ENCODE measurements at regions not wholly inside any gene's neighbourhood (a gene's known extent, or its start where the extent isn't known, plus 50 kb on each side); places are given as distances from the start of the nearest gene placed in this dataset.

DNA sequence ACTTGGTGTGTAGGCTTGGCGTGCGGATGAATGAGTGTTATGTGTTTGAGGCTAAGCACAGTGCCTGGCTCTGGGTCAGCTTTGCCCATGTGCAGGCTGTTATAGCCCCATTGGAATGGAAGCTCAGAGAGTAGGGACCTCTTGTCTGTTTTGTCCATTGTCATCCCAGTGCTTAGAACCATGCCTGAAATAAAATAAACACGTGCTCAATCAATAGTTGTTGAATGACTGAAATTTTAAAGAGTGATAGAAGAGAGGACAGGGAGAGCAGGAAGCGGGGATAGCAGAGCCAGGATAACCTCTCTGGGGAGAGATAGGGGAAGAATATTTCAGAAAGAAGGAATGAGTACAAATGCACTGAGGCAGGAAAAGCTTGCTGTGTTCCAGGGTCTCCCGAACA is 263.9 kb downstream of the HIVEP2 start:
- no peak for DNase-seq (ENCODE audit: low read depth, low spot score)

DNA sequence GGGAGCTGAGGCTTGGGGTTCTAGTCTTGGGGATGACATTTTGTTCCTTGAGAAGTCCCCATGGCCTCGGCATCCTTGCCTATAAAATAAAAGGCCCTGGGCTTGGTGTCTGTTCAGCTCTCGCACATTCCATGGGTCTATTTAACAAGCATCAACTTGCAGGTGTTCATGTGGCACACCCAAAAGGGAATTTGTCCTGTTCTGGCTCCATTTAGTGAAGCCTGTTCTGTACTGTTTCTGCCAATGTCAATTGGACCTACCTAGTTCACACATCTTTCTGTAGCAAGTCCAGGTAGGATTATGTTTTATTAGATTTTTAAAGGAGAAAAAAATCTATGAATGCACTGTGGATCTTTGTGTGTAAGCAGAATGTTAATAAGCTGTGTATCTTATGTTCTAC is 262.0 kb downstream of the HIVEP2 start:
- no peak for DNase-seq (ENCODE audit: low read depth, low spot score)

DNA sequence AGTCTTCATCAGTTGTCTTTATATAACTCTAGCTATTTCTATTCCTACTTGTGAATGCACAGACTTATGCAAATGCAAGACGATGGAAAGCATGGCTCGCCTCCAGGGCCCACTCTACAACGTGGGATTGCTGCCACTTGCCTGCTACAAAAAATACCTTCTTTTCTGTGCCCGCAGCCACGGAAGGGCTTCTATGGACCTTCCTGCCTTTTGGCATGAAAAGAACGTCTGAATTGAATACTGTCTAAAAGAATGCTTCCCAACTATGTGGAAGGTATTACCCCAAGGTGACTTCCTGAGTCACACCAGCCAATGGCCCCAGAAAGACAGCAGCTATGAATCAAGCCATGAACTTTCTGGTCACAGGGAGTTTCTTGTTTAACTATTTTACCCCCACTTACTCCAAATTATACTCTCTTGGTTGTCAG is 261.2 kb downstream of the HIVEP2 start:
- DNase-seq (ENCODE audit: low read depth, low spot score) = no peak

DNA sequence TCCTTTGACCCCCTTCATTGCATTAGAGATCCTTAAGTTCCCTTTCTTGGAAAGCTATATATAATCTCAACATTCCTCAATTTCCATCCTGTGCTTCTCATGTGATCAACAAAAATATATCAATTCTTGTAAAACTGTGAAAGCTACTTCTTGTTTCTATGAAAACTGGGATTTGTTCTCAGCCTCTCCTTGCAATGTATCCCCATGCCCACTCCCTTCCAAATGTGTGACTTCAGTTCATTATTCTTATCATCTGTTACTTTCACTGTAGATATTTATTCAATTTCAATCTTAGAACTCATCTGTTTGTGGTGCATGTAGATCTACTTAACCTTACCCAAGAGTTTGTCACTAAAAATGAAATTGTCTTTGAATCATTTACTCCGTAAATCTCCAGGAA is 260.6 kb downstream of the HIVEP2 start:
- no peak for DNase-seq (ENCODE audit: low read depth, low spot score)

DNA sequence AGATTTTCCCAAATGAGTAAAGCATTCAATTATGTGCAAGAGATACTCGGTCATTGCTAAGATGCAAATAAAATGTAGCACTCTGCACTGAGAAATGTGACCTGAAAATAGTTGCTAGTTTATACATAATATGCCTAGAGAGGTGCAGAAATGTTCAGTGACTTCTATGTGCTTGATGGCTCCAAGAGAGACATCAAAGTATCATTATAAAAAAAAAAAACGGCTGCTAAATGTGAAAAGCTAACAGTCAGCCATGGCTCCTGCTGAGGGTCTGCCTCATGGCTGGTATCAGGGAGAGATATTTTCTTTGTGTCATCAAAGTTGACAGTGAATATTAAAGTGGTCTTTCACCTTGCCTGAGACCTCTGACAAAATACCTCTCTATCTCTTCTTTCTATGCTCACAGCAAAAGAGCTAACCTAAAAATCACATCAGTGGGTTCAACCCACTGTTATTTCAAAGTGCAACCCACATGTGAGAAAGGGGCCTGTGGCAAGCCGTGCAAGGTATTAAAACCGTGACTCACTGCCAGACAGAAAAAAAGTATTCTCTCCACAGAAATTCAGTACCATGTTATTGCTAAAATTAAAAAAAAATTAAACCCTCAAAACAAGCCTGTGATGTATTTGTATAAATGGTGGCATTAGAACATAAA is 259.0 kb downstream of the HIVEP2 start:
- DNase-seq (ENCODE audit: low read depth, low spot score) = no peak

DNA sequence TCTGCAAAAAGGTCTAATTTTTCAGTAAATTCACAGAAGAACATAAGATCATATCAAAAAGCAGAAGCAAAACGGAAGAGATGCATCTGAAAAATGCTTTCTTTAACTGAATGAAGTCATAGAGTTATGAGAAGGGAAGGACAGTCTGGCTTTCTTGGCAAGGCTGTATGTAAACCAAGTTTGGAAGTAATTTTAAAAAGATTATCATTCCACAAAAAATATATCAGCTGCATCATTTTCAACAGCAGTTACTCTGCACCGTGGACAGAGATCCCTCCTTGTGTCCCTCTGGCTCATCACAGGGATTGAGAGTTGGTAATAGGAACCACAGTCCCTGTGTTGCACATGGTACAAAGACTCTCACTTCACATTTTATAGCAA is 258.5 kb downstream of the HIVEP2 start:
- DNase-seq (ENCODE audit: low read depth, low spot score) = no peak

DNA sequence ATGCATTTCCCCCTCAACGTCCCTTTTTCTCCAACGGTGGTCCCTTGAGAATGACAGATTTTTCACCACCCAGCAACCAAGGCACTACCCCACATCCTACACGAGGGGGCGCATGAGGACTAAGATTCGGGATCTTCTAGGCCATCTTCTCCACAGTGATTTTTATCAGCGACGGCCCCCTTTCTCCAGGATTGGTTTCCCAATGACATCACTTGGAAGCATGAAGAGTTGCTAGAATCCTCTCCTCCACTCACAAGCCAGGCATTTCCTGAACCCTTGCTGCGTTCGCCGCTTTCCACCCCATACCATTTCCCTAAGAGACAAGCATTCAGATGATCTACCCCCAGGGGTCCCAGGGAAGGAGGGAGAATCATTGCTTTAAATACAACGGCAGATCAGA is 252.0 kb downstream of the HIVEP2 start:
- peak; percentile 85 for DNase-seq (ENCODE audit: low read depth, low spot score)

DNA sequence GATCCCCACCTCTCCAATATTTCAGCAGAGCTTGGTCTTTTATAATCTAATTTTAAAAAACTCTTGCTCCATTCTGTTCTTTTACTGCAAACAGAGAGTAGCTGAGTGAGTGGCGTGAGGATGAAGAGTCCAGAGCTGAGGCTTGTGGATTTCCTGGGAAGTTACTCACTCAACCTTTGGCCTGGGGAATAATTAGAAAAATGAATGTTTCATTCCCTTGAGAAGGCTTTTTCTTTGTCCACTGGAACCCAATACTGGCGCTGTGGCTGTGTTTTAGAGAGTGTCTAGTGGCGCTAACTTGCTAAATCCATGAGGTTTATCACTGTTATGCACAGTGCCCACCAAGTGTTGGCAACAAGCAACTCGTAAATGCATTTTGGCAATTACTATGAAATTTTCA is 251.5 kb downstream of the HIVEP2 start:
- peak; percentile 37 for DNase-seq (ENCODE audit: low read depth, low spot score)

DNA sequence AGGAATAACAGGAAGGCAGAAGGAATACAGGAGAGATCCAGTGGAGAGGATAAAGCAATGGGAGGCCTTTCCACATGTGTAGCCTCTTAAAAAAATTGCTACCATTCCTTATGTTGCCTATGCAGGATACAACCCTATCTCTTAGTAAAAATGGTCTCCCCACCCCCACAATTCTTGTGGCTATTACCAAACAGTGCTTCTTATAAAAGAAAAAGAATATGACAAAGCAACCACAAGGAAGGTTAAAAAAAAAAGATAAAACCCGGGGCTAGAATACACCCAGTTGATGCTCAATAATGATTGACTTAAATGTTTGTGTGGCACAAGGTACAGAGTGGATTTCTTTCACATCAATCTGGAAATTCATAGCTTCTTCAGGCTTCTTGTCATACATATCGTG is 250.9 kb downstream of the HIVEP2 start:
- peak; percentile 17 for DNase-seq (ENCODE audit: low read depth, low spot score)

DNA sequence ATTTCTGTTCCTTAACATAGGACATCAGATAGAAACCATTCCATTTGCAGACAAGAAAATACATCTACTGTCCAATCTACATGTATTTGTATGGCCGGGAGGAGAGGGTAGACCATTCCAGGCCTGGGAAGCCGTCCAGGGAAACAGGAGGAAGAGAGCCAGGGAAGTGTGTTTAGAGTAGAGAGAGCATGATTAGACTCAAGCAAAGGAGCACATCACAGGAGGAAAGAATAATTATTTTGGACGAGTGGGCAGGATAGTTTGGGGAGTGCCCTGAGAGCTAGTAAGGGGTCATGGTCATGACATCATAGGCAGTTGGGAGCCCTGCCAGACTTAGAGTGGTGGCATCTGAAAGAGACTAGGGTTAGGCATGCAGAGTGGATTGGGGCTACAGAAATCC is 250.0 kb downstream of the HIVEP2 start:
- no peak for DNase-seq (ENCODE audit: low read depth, low spot score)

DNA sequence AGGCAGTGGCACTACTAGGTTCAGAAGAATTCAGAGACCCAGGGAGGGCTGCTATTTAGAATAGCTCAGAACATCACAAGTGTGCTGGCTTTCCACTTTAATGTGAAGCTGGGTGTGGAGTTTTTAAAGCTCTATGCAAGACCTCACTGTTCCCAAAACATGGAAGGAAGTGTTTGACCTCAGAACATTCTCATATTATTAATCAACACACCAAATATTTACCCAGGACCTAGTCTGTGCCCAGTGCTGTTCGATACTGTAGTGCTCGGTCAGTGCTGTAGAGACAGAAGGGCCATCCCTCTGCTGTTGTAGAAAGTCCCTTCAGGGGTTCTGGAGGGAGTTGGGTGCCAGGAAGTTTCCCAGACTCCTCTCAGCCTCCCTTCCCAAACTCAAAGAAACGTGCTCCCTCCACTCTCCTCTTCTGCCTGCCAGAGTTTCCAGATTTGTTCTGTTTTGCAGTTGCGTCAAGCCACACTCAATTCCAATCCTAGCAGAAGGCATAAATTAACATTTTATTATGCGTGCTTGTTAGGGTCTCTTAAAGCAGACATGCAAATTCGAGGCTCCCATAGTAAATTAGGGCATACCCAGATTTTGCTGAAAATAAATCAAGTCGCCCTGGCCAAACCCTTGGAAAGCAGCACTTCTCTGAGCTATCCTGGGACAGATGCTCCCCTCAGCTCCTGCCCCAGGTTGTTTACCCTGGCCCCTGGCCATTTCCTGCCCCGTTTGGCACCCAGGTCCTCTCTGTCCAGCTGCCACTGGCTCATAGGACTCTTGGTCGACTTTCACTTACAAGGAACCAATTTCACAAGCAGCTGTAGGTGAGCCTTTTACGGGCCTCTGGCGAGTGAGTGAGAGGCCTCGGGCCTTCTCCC is 248.6 kb downstream of the HIVEP2 start:
- no peak for DNase-seq (ENCODE audit: low read depth, low spot score)

DNA sequence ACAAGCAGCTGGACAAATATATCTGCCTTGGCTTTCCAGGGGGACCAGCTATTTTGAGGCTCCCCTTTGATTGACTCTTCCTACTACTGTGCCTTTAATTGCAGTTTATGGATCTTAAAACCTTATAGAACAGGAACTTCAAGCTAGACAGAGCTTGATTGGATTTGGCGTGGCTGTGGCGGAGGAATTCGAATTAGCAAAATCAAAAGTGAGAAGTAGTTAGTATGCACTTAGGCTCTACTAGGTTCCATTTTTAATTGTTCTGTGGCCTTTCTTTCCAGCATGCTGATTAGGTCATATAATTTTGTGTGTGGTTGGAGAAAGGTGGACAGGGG is 248.0 kb downstream of the HIVEP2 start:
- no peak for DNase-seq (ENCODE audit: low read depth, low spot score)

DNA sequence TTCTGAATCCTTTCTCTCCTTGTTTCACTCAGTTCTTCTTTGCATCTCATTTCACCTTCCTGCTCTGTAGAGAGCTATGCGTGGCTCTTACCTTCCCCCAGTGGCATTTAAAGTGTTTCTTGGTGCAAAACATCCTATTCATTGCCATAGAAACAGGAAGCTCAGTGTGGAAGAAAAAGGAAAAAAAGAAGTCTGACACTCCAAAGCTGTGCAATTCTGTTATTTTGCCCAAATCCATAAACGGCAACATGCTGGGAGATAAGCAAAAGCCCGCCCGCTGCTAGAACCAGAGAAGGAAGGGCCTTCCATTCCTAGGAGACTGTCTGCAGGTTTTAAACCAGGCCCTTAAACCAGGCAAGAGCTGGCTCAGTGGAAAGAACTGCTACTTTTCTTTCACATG is 247.1 kb downstream of the HIVEP2 start:
- no peak for DNase-seq (ENCODE audit: low read depth, low spot score)

DNA sequence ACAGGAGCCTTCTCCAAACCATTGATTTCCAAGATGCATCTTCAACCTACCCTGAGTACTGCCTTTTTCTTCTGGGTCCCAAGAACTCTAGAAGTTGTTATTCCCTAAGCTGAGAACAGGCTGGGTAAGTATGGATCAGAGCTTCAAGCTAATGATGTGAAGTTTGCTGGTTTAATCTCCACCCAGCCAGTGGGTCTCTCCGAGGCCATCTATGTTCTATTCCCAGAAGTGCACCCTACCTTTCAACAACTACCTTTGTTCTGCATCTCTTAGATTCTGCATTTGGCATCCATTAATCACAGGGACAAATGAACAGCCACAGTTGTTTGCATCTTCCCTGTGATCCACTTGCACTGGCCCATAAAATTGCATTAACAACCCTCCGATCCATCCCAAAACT is 246.2 kb downstream of the HIVEP2 start:
- no peak for DNase-seq (ENCODE audit: low read depth, low spot score)

DNA sequence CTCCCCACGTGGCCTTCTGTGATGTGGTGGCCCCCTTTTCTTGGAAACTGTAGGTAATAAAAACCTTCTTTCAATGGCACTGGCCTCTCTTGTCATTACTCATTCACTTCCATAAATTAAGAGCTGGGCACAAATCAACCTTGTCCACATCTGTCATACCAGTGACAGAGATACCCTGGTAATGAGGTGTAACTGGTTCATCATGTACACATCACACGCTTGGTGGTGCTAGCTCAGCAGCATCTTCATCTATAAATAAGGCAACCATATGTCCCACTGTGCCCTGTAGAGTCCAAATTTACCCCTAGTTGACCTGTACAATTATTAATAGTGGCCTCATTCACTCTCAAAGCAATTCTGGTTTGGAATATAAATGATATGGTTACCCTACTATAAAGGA is 245.6 kb downstream of the HIVEP2 start:
- no peak for DNase-seq (ENCODE audit: low read depth, low spot score)

DNA sequence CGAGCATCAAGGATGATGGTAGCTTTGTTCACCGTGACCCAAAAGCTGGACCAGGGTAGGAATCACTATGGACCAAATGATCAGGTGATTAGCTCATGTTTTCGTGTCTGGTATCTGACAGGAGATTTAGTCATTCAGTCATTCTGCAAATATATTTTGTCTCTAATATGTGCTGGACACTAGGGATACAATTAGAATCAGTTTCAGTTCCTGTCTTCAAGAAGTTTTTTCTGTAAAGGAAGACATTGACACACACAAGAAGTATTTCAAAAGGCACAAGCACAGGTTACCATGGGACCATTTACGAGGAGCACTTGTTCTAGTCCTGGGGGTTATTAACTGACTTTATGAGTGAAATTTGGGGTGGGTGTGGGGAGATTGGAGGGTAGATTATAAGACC is 244.9 kb downstream of the HIVEP2 start:
- DNase-seq (ENCODE audit: low read depth, low spot score) = no peak

DNA sequence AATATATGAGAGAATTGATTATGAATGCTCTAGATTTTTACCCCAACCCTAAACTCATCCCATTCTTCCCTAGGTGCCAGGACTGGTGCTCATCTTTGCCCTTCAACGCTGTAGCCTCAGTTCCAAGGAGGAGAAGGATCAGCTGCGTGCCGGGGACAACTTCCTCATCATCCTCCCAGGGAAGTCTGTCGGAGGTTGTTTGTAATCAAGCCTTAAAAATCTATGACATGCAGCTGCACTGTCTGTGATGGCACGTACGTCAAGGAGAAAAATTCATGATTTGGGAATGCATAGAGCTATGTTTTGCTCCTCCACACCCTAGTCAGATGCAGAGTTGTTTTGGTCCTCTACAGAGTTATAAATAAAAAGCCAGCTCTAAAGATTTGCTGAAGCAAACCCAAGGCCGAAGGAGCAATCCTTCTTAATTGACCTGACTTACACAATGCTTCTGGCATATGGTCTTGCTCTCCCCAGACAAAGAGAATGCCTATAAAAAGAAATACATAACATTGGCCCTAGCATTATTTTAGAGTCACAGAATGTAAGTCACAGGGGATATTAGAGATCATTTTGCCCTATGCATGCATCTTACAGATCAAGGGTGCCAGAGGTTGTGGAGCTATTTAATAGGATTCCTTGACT is 244.2 kb downstream of the HIVEP2 start:
- DNase-seq (ENCODE audit: low read depth, low spot score) = no peak
